NCI-H524 (cell line): ENCODE measurements at regions not wholly inside any gene's neighbourhood (a gene's known extent, or its start where the extent isn't known, plus 50 kb on each side); places are given as distances from the start of the nearest gene placed in this dataset.

Source experiments
- DNase-seq, 2 experiments: peaks; one replicate each; lab custom pipeline; 2025; lab: John Stamatoyannopoulos, UW

- no peak for DNase-seq
Observed at GRCh38 chr2:6657855-6658254, 207.9 kb downstream of the CMPK2 start.

GRCh38 chr2:6664332-6665061 is 201.2 kb downstream of the CMPK2 start:
- no peak for DNase-seq

GRCh38 chr2:6665093-6666045 is 200.3 kb downstream of the CMPK2 start:
- DNase-seq = no peak

GRCh38 chr2:6667326-6667725 is 198.4 kb downstream of the CMPK2 start:
- DNase-seq = no peak

- DNase-seq = no peak
Observed at GRCh38 chr2:6671913-6672312, 193.8 kb downstream of the CMPK2 start.

GRCh38 chr2:6674381-6674780 is 191.3 kb downstream of the CMPK2 start:
- DNase-seq = no peak

GRCh38 chr2:6675791-6676190 is 189.9 kb downstream of the CMPK2 start:
- DNase-seq = no peak

GRCh38 chr2:6676241-6676640 is 189.5 kb downstream of the CMPK2 start:
- DNase-seq = no peak

GRCh38 chr2:6676776-6677175 is 188.9 kb downstream of the CMPK2 start:
- no peak for DNase-seq

- DNase-seq = no peak
Observed at GRCh38 chr2:6679471-6679870, 186.2 kb downstream of the CMPK2 start.

- no peak for DNase-seq
Observed at GRCh38 chr2:6683516-6683915, 182.2 kb downstream of the CMPK2 start.

- DNase-seq = no peak
Observed at GRCh38 chr2:6685447-6685846, 180.3 kb downstream of the CMPK2 start.

GRCh38 chr2:6692056-6692455 is 173.7 kb downstream of the CMPK2 start:
- no peak for DNase-seq

GRCh38 chr2:6692819-6693218 is 172.9 kb downstream of the CMPK2 start:
- peak in 1 of 2 experiments; percentile 54 for DNase-seq

GRCh38 chr2:6694555-6694954 is 171.2 kb downstream of the CMPK2 start:
- DNase-seq = no peak

GRCh38 chr2:6700335-6700734 is 165.4 kb downstream of the CMPK2 start:
- peak in 1 of 2 experiments; percentile 38 for DNase-seq

- DNase-seq = no peak
Observed at GRCh38 chr2:6704077-6704476, 161.6 kb downstream of the CMPK2 start.

- no peak for DNase-seq
Observed at GRCh38 chr2:6721395-6721794, 144.3 kb downstream of the CMPK2 start.

- DNase-seq = no peak
Observed at GRCh38 chr2:6722574-6722973, 143.1 kb downstream of the CMPK2 start.

GRCh38 chr2:6723865-6724604 is 141.7 kb downstream of the CMPK2 start:
- no peak for DNase-seq

- no peak for DNase-seq
Observed at GRCh38 chr2:6724605-6725140, 141.0 kb downstream of the CMPK2 start.

- DNase-seq = no peak
Observed at GRCh38 chr2:6728156-6728555, 137.6 kb downstream of the CMPK2 start.
